Neutrophil (primary cell): ENCODE measurements at regions not wholly inside any gene's neighbourhood (a gene's known extent, or its start where the extent isn't known, plus 50 kb on each side); places are given as distances from the start of the nearest gene placed in this dataset.

ENCODE experiments used
- H3K27ac ChIP-seq: fragments of 200-600 bp; sonication (generic); 2 replicates; pipeline ENCODE4 v1.5.1; 2016; ENCODE audit warnings: mild to moderate bottlenecking, moderate library complexity
- H3K27me3 ChIP-seq: fragments of 200-600 bp; sonication (generic); 2 replicates; pipeline ENCODE4 v1.6.0; 2016; ENCODE audit warnings: mild to moderate bottlenecking
- H3K36me3 ChIP-seq: fragments of 200-600 bp; sonication (generic); 2 replicates; pipeline ENCODE4 v1.5.1; 2017
- H3K4me1 ChIP-seq, 2 experiments: fragments of 200-600 bp in 1 of 2; sonication (generic) in 1 of 2; 1 replicate in 1 of 2; 2 replicates in 1 of 2; pipeline versions ENCODE4 v1.5.1 to v1.6.1; 2013 to 2016; ENCODE audit warnings: low read depth in 1 of 2, low read length in 1 of 2, mild to moderate bottlenecking in 1 of 2, moderate library complexity in 1 of 2; ENCODE audit not compliant: control insufficient read depth in 1 of 2, insufficient read depth in 1 of 2
- H3K4me3 ChIP-seq, 2 experiments: fragments of 200-600 bp in 1 of 2; sonication (generic) in 1 of 2; 1 replicate in 1 of 2; 2 replicates in 1 of 2; pipeline ENCODE4 v1.5.1; 2013 to 2016; ENCODE audit warnings: low read depth in 1 of 2, low read length in 1 of 2, mild to moderate bottlenecking in 1 of 2, moderate library complexity in 1 of 2
- H3K9me3 ChIP-seq: fragments of 200-600 bp; sonication (generic); 2 replicates; pipeline ENCODE4 v1.5.1; 2016
- TF ChIP-seq, protein P1 (sequence below): fragments of 200-600 bp; sonication (generic); IDR thresholded peaks from 2 replicates; pipeline ENCODE4 v1.5.1; 2016; ENCODE audit warnings: antibody characterized with exemption

DNA sequence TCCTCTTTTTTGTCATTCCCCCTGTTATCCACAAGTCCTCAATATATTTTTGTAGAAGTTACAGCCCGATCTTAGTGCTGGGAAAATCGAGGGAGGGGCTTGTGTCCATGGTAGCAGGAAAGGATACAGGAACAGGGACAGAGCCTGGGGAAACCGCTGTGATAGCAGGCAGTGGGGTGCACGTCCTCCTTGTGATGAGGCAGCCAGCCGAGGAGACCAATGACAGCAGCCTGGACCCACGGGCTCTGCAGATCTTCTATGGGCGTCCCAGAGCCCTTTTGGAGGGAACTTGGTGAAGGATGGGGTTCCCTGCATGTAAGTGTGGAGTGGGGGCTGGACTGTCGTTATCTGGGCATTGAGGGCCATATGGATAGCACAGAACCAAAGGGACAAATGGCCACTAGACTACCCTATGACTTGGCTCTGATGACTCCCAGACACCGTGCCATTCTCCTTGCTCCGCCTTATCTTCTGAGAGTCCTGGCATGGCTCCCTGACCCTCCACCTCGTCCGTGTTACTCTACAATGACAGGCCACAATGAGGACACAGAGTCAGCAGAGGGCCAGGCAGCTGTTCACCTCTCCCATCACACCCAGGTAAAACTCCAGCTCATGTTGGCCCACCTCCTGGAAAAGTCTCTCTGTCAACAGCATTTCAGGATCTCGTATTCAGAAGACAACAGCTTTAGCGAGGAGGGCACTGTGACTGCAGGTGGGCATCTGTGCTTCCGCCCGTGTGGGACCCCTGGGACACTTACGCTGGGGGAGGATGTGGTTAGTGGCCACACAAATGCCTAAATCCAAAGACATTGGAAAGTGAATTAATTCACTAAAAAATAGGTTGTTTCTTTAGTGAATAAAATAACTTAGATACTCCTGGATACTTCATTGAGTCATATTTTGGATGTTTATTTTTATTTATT lies 100.1 kb downstream of the VAPA start:
- Histone ChIP-seq H3K9me3 (no peaks in the 10 kb centered on the region), H3K27me3 (no peaks in the 10 kb centered on the region), H3K4me3 (no peak overlapping the region), H3K4me1 (peaks cover 18 to 24% of the 10 kb centered on the region in 2 experiments), H3K36me3 (no peaks in the 10 kb centered on the region), H3K27ac (no peak overlapping the region)
- TF ChIP-seq, protein P1, sequence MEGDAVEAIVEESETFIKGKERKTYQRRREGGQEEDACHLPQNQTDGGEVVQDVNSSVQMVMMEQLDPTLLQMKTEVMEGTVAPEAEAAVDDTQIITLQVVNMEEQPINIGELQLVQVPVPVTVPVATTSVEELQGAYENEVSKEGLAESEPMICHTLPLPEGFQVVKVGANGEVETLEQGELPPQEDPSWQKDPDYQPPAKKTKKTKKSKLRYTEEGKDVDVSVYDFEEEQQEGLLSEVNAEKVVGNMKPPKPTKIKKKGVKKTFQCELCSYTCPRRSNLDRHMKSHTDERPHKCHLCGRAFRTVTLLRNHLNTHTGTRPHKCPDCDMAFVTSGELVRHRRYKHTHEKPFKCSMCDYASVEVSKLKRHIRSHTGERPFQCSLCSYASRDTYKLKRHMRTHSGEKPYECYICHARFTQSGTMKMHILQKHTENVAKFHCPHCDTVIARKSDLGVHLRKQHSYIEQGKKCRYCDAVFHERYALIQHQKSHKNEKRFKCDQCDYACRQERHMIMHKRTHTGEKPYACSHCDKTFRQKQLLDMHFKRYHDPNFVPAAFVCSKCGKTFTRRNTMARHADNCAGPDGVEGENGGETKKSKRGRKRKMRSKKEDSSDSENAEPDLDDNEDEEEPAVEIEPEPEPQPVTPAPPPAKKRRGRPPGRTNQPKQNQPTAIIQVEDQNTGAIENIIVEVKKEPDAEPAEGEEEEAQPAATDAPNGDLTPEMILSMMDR, result no peak

DNA sequence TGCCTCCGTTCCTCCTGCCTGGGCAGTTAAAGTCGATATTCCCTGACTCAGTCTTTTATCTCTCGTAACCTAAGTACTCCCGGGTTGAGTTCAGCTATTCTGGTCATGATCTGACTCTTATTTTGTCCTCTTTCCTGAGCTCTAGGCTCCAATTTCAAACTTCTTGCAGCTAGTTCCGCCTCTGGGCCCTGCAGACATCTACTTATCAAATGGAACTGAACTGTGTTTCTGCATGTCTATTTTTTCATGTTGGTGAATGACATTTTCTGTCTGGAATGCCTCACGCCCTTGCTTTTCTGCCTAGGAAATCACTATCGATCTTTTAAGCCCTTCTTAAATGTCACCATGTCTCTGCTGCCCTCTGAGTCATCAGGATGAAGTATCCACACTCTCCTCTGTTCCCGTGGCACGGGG lies 101.5 kb downstream of the VAPA start:
- H3K4me3 ChIP-seq, result no peak overlapping the region
- TF ChIP-seq, protein P1, result no peak
- H3K27ac ChIP-seq, result no peak overlapping the region
- no peaks in the 10 kb centered on the region for H3K27me3 ChIP-seq
- peaks cover 29 to 38% of the 10 kb centered on the region in 2 experiments for H3K4me1 ChIP-seq
- no peaks in the 10 kb centered on the region for H3K9me3 ChIP-seq
- H3K36me3 ChIP-seq, result no peaks in the 10 kb centered on the region

DNA sequence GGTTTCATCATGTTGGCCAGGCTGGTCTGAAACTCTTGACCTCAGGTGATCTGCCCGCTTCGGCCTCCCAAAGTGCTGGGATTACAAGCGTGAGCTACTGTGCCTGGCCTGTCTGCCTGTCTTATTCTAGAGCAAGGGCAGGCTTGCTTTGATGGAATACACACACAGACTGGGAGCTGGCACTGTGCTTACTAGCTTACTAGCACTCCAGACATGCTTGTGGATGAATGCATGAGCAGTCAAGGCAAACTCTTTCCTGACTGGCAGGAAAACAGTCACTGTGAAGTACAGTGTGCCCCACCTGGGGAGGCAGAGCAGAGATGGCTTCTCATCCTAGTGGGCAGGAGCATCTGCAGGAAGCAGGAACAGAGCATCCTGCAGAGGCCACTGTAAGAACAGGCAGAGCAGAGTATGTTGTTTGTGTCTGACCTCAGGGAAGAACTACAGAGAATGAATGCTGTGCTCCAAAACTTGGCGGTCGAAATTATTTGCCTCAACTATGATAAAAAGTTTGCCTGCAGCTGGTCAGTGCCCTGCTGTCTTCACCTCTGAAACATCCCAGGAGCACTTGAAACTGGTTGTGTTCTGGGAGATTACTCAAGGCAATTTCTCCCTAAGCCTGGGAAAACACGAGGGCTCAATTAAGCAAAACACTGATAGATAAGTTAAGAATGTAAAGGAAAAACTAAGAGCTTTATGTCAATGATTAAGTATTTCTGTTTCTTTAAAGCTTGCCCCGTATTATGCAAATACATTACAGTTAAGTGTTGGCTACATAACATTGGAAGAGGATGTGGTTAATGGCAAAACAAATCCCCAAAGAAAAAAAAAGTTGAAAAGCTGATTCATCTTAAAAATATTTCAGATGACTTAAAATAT lies 102.4 kb downstream of the VAPA start:
- peak overlapping the region; percentile 66 for H3K27ac ChIP-seq
- no peaks in the 10 kb centered on the region for H3K27me3 ChIP-seq
- H3K4me3 ChIP-seq, result no peak overlapping the region
- no peaks in the 10 kb centered on the region for H3K9me3 ChIP-seq
- peaks cover 32 to 46% of the 10 kb centered on the region in 2 experiments for H3K4me1 ChIP-seq
- H3K36me3 ChIP-seq, result no peaks in the 10 kb centered on the region
- TF ChIP-seq, protein P1, result no peak

- no peaks in the 10 kb centered on the region for H3K36me3 ChIP-seq
- peak overlapping the region; percentile 66 for H3K27ac ChIP-seq
These were observed 103.2 kb downstream of the VAPA start for GRCh38 chr18:10017043-10017442.

GRCh38 chr18:10018289-10018688 lies 104.5 kb downstream of the VAPA start:
- TF ChIP-seq, protein P1, result no peak
- Histone ChIP-seq H3K27ac (no peak overlapping the region), H3K4me1 (peaks cover 32 to 46% of the 10 kb centered on the region in 2 experiments)

More at GRCh38 chr18:10017043-10017442, 103.2 kb downstream of the VAPA start:
- no peaks in the 10 kb centered on the region for H3K27me3 ChIP-seq
- peaks cover 32 to 46% of the 10 kb centered on the region in 2 experiments for H3K4me1 ChIP-seq
- TF ChIP-seq, protein P1, result no peak
- H3K9me3 ChIP-seq, result no peaks in the 10 kb centered on the region
- H3K4me3 ChIP-seq, result no peak overlapping the region

More at GRCh38 chr18:10018289-10018688, 104.5 kb downstream of the VAPA start:
- Histone ChIP-seq H3K4me3 (no peak overlapping the region), H3K36me3 (no peaks in the 10 kb centered on the region), H3K27me3 (no peaks in the 10 kb centered on the region), H3K9me3 (no peaks in the 10 kb centered on the region)
